HG03575 (cell line): ENCODE measurements at regions not wholly inside any gene's neighbourhood (a gene's known extent, or its start where the extent isn't known, plus 50 kb on each side); places are given as distances from the start of the nearest gene placed in this dataset.
"Not testable (repeated sequence)": the region's sequence is repeated elsewhere in the genome, so short reads cannot be mapped to it uniquely, and the experiment has no call there.

ENCODE experiments used
- ATAC-seq: cut with Tn5 transposase; IDR thresholded peaks from one replicate; pipeline ENCODE4 v1.9.1; 2021; ENCODE audit not compliant: unreplicated experiment, insufficient number of reproducible peaks, low FRiP score; ENCODE audit errors: extremely low read depth

- no peak for ATAC-seq
Measured at GRCh38 chr9:108264093-108264492, 591.7 kb downstream of the ACTL7B start.

DNA sequence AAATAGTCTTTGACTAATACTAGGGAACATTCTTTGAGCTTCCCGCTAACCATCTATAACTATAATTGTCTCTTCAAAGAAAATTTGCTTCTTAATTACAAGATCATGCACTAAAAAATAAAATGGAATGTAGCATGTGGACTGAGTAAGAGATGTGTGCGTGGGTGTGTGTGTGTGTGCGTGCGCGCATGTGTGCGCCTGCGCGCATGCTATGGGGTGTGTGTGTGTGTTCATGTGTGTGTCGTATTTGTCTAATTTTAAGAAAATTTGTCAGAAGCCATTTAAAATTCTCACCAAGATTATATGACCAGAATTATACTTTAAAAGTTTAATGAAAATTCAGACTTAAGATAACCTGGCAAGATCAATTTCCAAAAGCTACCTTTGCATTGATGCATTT, 593.0 kb downstream of the ACTL7B start:
- ATAC-seq: no peak

- no peak for ATAC-seq
Measured at GRCh38 chr9:108259917-108260675, 595.7 kb downstream of the ACTL7B start.

GRCh38 chr9:108258640-108259039, 597.1 kb downstream of the ACTL7B start:
- ATAC-seq: no peak

GRCh38 chr9:108257382-108257781, 598.4 kb downstream of the ACTL7B start:
- no peak for ATAC-seq

DNA sequence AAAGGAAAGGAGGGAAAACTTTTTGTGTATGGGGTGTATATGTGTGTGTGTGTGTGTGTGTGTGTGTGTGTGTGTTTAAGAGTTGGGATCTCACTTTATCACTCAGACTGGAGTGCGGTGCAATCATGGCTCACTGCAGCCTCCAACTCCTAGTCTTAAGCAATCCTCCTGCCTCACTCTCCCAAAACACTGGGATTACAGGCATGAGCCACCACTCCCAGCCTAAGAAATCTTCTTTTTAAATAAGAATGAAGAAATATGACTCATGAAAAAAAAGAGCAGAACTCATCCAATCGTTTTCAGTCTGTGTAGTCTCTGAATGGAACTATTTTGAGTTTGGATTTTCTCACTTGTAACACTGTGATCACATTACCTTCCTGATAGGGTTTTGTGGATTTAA, 601.5 kb downstream of the ACTL7B start:
- ATAC-seq: no peak

DNA sequence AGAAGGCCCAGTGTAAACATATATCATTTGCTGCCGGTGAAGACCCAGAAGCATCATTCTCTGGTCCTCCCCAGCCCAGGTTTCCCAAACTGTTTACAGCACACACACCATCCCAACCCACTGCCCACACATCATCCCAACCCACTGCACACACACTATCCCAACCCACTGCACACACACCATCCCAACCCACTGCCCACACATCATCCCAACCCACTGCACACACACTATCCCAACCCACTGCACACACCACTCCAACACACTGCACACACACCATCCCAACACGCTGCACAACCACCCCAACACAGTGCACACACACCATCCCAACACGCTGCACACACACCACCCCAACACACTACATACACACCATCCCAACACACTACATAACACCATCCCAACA, 608.4 kb downstream of the ACTL7B start:
- not testable (repeated sequence) for ATAC-seq

- no peak for ATAC-seq
Measured at GRCh38 chr9:108245901-108246300, 609.9 kb downstream of the ACTL7B start.

DNA sequence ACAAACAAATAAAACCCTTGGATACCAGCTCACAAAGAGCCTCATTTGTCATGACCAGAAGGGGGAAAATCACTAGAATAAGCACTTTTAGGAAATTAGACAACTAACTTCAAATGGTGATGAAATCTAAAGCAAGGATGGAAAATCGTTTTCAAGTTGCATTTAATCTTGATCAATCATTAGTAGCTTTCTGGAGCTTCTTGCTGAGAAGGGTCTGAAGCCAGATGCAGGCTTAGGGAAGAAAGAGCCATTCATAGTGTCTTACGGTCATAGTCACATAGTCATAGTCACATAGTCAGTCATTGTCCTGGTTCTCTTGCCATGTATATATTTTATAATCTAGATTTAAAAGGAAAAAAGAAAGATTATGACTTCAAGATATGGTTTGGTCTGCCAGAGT, 610.5 kb downstream of the ACTL7B start:
- ATAC-seq: no peak

- ATAC-seq: no peak
Measured at GRCh38 chr9:108244686-108245085, 611.1 kb downstream of the ACTL7B start.

DNA sequence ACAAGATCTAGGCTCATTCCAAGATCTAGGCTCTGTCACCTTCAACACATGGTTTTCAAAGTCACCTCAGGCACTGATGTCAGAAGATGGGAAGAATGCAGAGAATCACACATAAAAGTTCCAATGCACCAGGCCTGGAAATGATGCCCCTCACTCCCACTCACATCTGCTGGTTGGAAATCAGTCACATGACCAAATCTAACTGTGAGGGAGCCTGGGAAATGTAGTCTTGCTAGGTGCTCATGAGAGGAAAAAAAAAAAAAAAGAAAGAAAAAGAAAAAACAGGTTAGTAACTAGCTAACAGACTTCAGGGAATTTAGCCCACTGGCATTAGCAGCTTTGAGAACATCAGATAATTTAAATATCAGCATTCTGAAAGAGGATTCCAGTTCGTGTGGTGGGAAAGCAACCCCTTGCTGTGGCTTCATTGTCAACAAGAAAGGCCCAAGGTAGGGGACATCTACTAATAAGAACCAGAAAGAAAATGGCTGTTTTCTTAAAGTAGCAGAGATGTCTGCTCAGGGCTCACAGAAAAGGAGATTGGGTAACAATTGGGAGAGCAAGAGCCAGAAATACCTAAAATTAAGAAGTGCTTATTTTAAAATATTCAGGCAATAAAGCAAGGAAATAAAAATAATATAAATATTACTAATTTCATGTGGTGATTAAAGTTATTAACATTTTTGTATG, 614.3 kb downstream of the ACTL7B start:
- no peak for ATAC-seq

- ATAC-seq: no peak
Measured at GRCh38 chr9:108239696-108240321, 616.0 kb downstream of the ACTL7B start.

GRCh38 chr9:108235609-108236008, 620.2 kb downstream of the ACTL7B start:
- no peak for ATAC-seq

DNA sequence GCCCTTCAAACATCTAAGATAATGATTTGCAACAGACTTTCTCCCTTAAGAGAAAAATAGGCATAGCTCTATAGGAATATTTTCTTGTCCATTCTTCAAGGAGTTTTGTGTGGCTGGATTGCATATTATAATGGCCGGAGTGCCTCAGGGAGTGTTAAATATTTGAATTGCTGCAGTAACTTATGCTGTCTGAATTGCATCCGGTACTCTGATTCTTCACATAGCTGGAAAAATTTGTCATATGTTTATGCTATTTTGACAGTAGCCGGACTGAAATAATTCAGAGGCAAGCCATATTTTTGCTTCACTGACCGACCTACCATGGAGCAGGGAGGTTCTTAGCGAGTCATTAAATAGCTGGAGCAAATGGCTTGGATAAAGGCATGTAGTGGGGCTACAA, 621.0 kb downstream of the ACTL7B start:
- ATAC-seq: no peak

GRCh38 chr9:108225149-108225800, 630.5 kb downstream of the ACTL7B start:
- ATAC-seq: no peak

DNA sequence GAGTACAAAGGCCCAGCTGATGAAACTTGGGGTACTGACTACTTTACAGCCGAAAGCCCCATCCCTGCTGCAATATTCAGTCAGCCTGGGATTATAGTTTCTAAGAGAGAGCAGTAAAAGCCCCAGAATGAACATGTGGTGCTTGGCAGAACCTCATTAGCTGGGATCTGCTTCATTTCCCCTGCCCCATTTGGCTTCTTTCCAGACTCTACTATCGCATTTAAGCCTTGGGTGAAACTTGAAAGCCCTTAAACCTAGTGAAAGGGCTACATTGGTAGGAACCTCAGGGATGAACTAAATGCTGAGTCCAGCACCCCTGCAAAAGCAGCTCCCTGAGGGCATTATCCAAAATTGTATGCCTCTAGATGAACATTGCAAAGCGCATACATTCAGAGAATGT, 631.1 kb downstream of the ACTL7B start:
- ATAC-seq: no peak

- ATAC-seq: no peak
Measured at GRCh38 chr9:108219664-108220063, 636.1 kb downstream of the ACTL7B start.

DNA sequence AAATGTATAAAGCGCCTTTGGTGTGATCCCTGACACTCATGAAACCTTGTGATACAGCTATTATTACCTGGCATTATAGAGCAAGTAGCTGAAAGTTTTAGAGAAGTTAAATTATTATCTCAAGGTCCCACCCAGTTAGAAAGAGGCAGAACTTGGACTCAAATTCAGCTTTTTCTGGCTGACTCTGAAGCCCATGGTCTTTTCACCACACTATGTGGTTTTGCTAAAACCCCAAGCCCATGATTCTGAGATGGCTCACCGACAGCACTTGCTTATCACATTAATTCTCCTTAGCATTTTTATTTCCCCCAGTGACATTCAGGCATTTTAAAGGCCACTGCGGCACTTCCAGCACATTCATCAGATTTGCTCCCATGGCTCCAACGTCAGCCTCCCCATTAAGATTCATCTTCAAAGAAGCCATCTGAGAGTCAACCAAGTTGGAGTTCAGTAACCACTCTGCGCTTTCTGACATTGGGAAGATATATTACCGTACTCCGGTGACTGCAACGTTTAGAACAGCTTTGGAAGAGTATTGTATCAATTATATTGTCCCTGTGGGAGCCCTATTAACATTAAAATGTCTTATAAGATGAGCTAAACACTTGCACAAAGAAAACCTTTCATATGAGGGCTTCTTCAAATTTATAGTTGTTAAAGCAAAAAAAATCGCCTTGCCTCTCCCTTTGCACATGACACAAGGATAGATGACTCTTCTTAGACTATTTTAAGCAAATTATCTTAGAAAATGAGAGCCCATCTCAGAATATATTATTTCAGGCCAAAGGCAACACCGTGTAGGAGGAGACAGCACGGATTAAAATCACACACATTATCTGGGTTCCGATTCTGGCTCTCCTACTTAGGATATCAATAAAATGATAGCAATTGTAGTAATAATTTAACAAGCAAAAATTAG, 638.1 kb downstream of the ACTL7B start:
- no peak for ATAC-seq

- no peak for ATAC-seq
Measured at GRCh38 chr9:108213511-108213910, 642.3 kb downstream of the ACTL7B start.
